Adipose tissue (tissue), 3 donors: ENCODE measurements at regions not wholly inside any gene's neighbourhood (a gene's known extent, or its start where the extent isn't known, plus 50 kb on each side); places are given as distances from the start of the nearest gene placed in this dataset.

ENCODE experiments used
- H3K27ac ChIP-seq: one replicate; pipeline ENCODE4 v1.5.1; 2013; ENCODE audit warnings: low read depth, low read length
- whole genome bisulfite sequencing, 3 donors: extraction: QIAGEN DNeasy Blood & Tissue Kit; methylation state at CpG; one replicate each; pipeline ENCODE4 v1.1.7; 2013; 5-methylcytosine and 5-hydroxymethylcytosine counted together
- donor health status: healthy with polysubstance abuse.
- donor health status: Bipolar disorder and iron deficiency.
- donor health status: healthy.

DNA sequence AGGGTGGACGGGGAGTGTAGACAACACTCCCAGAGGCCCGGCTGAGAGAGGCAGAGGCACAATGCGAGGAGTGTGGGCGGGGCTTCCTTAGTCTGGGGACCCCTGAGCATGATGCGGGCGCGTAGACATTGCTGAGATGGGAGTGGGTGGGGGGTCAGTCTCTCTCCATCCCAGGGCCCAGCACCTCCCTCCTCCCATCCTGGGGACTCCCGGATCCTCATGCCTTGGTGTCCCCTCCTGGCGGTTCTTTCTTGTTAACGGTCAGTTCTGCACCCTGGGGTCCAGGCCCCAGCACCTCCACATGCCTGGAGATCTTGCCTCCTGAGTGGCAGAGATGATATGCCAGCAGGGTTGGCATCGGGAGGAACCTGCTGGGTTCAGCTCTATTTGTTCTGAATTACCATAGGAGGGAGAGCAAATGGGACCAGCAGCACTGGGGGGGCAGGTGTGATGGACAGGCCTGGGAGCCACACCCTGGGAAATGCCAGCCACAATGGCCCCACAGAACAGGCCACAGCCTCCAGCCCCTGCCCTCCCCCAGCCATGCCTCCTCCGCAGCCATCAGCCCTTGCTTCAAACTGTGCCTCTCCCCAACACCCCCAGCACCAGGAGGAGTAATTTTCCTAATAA lies 55.7 kb downstream of the RTL6 start:
- WGBS, 3 donors = 50 to 93% (median 81%) methylated on average over 12 of the region's 12 CpGs

GRCh38 chr22:44441401-44442185 lies 56.4 kb downstream of the RTL6 start:
- 72 to 78% (median 73%) methylated on average over 16 of the region's 16 CpGs for WGBS, 3 donors
- no peak overlapping the region for H3K27ac ChIP-seq

More for the DNA sequence above, 55.7 kb downstream of the RTL6 start:
- H3K27ac ChIP-seq = no peak overlapping the region

DNA sequence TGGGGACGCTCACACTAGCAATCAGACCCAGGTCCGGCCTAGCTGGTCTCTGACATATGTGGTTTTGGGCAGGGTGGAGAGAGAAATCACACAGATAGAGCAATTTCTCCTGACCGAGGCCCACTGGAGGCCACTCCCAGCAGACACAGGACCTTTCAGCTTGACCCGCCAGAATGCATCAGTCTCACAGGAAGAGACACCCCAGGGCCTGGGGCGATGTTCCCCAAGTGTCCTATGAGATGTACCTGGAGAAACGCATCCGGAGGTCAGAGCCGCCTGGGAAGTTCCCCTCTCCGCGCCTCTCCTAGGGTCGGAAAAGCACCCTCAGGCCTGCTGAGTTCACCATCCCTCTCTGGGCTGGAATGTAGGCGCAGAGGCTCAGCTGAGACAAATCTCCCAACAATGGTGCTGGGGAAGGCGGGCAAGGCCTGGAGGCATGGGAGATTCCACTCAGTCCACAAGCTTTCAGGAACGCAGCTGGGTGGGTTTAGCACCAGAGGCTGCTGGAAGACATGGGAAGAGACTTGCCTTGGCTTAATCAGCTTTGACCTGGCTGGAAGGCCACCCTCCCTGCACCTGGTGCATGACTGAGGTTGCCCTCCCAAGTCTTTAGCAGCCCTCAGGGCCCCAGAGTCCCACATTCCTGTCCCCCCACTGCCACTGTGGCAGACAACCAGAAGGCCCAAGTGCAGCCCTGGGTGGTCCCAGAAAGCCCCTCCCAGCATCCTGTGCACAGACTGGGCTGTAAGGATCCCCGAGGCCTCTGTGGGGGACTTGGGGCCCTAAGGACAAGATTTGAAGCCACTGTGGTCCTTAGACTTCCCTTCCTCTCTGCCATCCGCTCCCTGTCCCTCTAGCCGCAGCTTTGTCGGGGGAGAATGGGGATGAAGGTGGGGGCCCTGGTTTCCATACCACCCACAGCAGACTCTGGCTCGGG lies 57.5 kb downstream of the RTL6 start:
- 86 to 87% (median 86%) methylated on average over 19 of the region's 19 CpGs for WGBS, 3 donors
- no peak overlapping the region for H3K27ac ChIP-seq

DNA sequence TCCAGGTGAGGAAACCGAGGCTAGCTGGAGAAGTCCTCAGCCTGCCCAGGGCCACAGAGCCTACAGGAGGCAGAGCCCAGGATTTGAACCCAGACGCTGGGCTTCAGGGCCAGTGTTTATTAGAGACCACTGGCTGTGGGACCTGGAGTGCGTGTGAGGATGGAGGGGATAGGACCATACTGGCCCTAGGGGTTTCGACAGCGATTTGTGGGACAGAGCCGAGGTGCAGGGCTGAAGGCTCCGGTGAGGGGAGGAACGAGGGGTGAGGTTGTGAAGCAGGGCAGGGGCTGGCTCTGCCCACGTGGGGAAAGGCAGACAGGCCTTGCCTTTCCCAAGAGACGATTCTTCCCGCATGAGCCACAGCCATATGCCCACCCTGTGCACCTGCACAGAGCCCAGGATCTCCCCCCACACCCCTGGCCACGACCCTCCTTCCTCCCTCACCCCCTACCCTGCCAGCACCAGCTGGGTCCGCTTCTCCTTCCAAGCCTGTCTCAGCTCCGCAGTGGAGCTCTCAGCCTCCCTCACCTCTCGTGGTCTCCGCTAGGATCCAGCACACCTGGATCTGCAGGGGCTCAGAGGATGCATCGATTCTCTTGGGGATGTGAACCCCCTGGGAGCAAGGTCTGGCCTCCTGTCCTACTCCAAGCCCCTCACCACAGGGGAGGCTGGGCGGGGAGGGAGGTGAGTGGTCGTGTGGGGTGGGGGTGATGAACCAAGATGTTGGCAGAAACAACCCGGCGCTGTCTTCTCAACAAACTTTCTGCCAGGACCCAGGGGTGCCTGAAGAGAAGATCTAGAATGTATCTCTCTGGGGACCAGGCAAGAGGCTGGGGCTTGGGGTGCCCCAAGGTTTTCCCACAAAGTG lies 58.4 kb downstream of the RTL6 start:
- WGBS, 3 donors = 72 to 84% (median 79%) methylated on average over 20 to 21 of the region's 21 CpGs
- no peak overlapping the region for H3K27ac ChIP-seq

DNA sequence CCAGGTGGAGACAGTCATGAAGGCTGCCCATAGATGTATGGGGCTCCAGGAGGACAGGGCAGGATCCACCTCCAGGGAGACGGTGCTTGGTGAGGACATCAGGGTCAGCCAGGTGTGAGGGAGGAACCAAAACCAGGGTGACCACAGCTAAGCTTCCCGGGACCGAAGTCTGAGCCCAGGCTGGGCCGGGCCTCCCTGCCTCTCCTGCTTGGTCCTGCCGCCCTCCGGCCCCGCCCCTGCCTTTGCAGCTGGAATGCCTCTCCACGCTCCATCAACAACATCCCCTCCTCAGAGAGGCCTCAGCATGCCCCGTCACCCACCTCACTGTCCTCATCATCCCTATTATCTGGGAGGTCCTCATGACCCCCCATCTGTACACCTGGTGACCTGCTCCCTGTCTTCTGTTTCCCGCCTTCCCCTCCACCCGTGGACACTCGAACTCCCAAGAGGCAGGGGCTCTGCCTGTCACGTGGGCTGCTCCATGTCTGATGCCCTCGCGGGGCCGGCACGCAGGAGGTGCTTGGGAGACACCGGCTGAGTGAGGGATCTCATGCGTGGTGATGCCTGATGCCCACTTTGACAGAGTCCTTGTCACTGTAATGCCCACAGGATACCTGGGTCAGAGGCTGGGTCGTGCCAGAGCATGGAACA lies 59.4 kb downstream of the RTL6 start:
- WGBS, 3 donors = 76 to 88% (median 83%) methylated on average over 20 of the region's 20 CpGs
- H3K27ac ChIP-seq = no peak overlapping the region

GRCh38 chr22:44438056-44438455 lies 60.0 kb downstream of the RTL6 start:
- 76 to 86% (median 77%) methylated on average over 14 of the region's 14 CpGs for WGBS, 3 donors
- no peak overlapping the region for H3K27ac ChIP-seq

DNA sequence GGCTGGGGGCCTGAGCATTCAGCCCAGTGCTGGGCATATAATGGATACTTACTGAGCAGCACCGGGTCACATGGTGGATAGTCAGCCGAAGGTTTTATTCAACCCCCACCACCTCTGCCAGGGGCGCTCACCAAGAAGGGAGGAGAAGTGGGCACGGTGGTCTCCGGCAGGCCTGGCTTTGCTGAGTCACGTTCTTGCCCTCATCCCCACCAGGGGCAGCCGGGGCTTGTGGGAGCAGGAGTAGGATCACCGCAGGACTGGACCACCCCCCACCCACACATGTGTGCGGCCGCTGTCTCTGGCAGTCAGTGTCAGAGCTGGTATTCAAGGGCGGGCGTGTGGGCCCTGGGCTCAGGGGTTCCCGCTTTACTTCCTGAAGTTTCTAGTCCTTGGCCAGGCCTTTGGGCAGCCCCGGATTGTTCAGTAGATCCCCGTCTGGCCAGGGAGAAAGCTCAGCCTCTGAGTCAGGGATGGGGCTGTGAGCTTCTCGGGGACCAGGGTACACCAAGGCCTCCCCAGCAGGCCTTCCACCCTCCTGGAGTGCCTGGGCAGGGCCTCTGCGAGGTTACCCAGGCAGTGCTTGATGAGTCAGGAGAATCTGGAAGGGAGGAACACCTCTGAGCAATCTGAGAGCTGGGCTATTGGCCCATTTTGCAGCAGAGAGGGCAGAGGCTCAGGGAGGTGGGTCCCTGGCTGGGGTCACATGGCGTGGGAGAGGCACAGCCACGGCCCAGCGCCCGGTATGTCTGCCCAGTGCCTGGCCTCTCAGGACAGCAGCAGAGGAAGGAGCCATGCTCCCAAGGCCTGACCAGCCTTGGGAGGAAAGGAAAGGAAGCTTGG lies 60.6 kb downstream of the RTL6 start:
- no peak overlapping the region for H3K27ac ChIP-seq
- WGBS, 3 donors = 83 to 89% (median 87%) methylated on average over 21 of the region's 21 CpGs

DNA sequence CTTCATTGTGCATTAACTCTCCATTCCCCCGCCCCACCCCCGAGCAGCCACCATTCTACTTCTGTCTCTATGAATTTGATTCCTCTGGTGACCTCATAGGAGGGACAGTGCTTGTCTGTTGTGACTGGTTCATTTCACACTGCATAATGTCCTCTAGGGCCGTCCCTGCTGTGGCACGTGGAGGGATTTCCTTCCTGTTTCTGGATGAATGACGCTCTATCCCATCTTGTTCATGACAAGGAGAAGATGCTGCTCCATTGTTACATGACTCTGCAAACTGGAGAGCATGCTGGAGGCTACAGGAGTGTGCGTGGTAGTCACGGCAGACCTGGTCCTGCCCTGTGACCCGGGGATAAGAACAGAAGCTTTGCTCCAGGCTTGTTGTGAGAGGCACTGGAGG lies 61.3 kb downstream of the RTL6 start:
- 70 to 76% (median 72%) methylated on average over 8 of the region's 8 CpGs for WGBS, 3 donors
- no peak overlapping the region for H3K27ac ChIP-seq

DNA sequence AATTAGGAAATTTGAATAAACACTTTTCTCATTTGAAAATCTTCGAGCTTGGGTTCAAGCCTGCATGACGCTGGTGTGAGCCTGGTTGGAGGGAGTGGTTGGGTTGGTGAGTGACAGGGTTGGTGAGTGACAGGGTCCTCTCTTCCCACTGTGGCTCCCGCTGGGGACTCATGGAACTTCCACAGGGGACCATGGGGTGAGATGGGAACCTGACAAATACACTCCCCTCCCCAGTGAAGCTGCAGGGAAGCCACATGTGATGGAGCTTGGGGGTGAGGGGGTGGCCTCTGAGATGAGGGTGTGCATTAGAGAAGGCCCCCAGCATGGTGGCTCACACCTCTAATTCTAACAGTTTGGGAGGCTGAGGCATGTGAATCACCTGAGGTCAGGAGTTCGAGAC lies 66.8 kb downstream of the RTL6 start:
- 78 to 93% (median 93%) methylated on average over 4 of the region's 4 CpGs for WGBS, 3 donors
- H3K27ac ChIP-seq = no peak overlapping the region

DNA sequence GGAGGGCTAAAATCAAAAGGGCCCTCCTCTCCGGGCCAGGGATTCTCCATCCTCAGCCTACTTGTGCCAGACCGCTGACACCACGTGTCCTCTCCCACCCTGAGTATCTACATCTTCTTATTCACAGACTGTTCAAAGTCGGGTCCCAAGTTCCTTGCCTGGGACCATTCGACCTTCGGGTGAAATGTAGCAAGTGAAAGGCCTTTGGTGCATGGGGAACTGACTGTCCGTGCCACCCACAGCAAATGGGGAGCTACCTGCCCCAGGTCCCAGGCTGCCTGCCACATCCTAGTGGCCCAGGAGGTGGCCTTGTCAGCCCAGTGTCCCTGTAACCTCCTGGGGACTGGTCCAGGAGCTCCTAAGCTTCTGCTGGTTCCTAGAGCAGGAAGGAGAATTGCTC lies 67.3 kb downstream of the RTL6 start:
- no peak overlapping the region for H3K27ac ChIP-seq
- WGBS, 3 donors = 86 to 90% (median 90%) methylated on average over 7 of the region's 7 CpGs

GRCh38 chr22:44429941-44430587 lies 68.0 kb downstream of the RTL6 start:
- H3K27ac ChIP-seq = no peak overlapping the region
- 85 to 90% (median 88%) methylated on average over 16 of the region's 16 CpGs for WGBS, 3 donors

GRCh38 chr22:44428941-44429830 lies 68.8 kb downstream of the RTL6 start:
- H3K27ac ChIP-seq = no peak overlapping the region
- WGBS, 3 donors = 50 to 73% (median 72%) methylated on average over 13 of the region's 13 CpGs

DNA sequence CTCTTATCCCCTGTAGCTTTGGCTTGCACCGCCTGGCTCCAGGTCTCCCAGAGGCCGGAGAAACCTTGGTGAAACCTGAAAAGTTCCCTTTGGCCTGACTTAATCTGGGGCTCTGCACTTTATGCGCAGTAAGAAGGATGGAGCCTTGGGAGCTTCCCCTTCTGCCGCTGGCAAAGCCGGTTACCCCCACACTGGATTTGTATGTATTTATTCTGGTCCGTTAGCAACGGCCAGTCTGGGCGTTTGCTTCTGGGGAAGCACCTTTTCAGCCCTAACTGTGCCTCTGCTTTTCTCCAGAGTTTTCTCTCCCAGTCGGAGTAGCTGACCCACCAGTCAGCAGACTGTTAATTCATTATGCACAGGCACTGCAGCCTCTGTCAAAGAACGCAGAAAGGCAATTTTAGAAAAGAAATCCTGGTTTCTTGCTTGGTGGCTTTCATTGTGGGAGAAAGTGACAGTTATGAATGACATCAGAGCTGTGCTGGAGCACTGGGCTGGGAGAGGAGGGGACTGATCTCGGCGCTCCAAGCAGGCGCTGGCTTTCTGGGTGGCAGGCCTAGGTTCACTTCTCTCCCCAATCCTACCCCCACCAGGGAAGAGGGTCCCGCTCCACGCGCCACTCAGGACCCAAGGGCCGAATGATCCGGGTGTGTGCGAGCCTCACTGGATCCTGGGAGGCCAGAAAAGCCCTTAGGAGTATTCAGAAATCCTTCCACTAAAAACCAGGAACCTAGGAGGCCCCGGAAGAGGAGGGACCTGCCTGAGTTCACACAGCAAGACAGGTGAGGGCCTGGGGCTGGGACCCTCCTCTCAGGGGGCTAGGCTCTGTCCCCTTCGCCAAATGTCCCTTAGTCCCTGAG lies 70.2 kb downstream of the RTL6 start:
- 74 to 82% (median 80%) methylated on average over 21 of the region's 21 CpGs for whole genome bisulfite sequencing, 3 donors

DNA sequence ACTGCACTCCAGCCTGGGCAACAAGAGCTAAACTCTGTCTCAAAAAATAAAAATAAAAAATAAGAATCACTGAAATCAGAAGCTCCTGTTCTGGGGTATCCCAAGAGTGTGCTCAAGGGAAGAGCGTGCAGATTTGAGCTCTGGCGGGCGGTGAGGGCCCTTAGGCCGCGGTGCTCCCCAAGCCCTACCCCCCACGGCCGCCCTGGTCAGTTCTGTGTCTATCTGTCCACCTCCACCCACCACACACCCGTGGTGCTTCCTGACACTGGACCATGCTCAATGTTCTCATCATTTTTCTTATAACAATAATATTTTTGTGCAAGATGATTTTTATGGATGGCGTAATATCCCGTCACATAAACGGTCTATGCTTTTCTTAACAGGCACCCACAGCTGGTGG lies 71.1 kb downstream of the RTL6 start:
- WGBS, 3 donors = 78 to 83% (median 82%) methylated on average over 11 of the region's 11 CpGs
- no peak overlapping the region for H3K27ac ChIP-seq

More for the DNA sequence above, 70.2 kb downstream of the RTL6 start:
- H3K27ac ChIP-seq = no peak overlapping the region

DNA sequence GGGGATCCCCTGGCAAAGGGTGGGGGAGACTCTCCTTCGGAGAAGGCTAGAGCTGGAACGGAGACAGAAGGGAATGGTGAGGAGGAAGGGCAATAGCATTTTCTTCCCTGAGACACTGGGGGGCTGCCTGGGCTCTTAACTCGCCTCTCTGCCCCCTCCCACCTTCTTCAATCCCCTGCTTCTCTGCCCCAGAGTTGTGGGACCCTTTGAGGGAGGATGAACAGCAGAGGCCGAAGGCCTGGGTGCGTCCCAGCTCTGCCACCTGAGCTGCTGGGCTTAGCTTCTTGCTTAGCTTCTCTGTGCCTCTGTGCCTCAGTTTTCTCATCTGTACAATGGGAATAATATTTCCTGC lies 72.4 kb downstream of the RTL6 start:
- no peak overlapping the region for H3K27ac ChIP-seq
- WGBS, 3 donors = 84 to 87% (median 84%) methylated on average over 5 of the region's 5 CpGs
